SK-N-SH (cell line): ENCODE measurements at regions not wholly inside any gene's neighbourhood (a gene's known extent, or its start where the extent isn't known, plus 50 kb on each side); places are given as distances from the start of the nearest gene placed in this dataset.

Experiments used
- CTCF ChIA-PET: fragments of 300-600, 350-600 bp; formaldehyde crosslinking; extraction: SDS; loops from one replicate; lab custom pipeline; 2021; lab: Yijun Ruan, JAX
- POLR2A ChIA-PET: fragments of 350-600 bp; sonication (Branson Sonifier 250); formaldehyde crosslinking; extraction: SDS; loops from one replicate; lab custom pipeline; 2020; ENCODE audit warnings: antibody characterized with exemption, inconsistent platforms; lab: Yijun Ruan, JAX
- DNase-seq: peaks from one replicate; pipeline ENCODE4 v3.0.0; 2012
- H2AFZ ChIP-seq: fragments of 200-600 bp; sonication (generic); 2 replicates; pipeline ENCODE4 v1.8.1; 2016; ENCODE audit warnings: antibody characterized with exemption, mild to moderate bottlenecking, low read depth
- H3F3A ChIP-seq: fragments of 200-600 bp; sonication (generic); replicated peaks from 2 replicates; pipeline ENCODE3; 2016; ENCODE audit warnings: antibody characterized with exemption, mild to moderate bottlenecking; ENCODE audit not compliant: insufficient read depth
- H3K27ac ChIP-seq, 2 experiments: fragments of 200-500 bp in 1 of 2; fragments of 200-600 bp in 1 of 2; sonication (Bioruptor generic) in 1 of 2; sonication (generic), shearing (Covaris generic) in 1 of 2; 2 replicates each; pipeline versions ENCODE4 v1.5.1 to v1.6.1; 2014 to 2016; ENCODE audit warnings: low read depth in 2 of 2, inconsistent platforms in 1 of 2, low read length in 1 of 2, mild to moderate bottlenecking in 1 of 2, mixed read lengths in 1 of 2
- H3K27me3 ChIP-seq: fragments of 200-600 bp; sonication (generic), shearing (Covaris generic); 2 replicates; pipeline ENCODE4 v1.6.1; 2016; ENCODE audit warnings: mixed run types; ENCODE audit not compliant: insufficient read depth
- H3K36me3 ChIP-seq, 2 experiments: fragments of 200-500 bp in 1 of 2; fragments of 200-600 bp in 1 of 2; sonication (Bioruptor generic) in 1 of 2; sonication (generic) in 1 of 2; replicated peaks in 1 of 2; 2 replicates each; pipeline versions ENCODE3 to v1.5.1; 2014 to 2016; ENCODE audit warnings: low read length in 1 of 2, mild to moderate bottlenecking in 1 of 2; ENCODE audit not compliant: insufficient read depth in 2 of 2, control insufficient read depth in 1 of 2
- H3K4me1 ChIP-seq, 2 experiments: fragments of 200-500 bp in 1 of 2; fragments of 200-600 bp in 1 of 2; sonication (Bioruptor generic) in 1 of 2; sonication (generic), shearing (Covaris generic) in 1 of 2; 2 replicates each; pipeline versions ENCODE4 v1.5.1 to v1.6.1; 2014 to 2016; ENCODE audit warnings: low read depth in 1 of 2, low read length in 1 of 2, mixed run types in 1 of 2; ENCODE audit not compliant: insufficient read depth in 2 of 2, control insufficient read depth in 1 of 2
- H3K4me2 ChIP-seq: fragments of 200-600 bp; sonication (generic), shearing (Covaris generic); 2 replicates; pipeline ENCODE4 v1.6.1; 2017; ENCODE audit warnings: mixed run types
- H3K4me3 ChIP-seq, 2 experiments: fragments of 200-500 bp in 1 of 2; fragments of 200-600 bp in 1 of 2; sonication (Bioruptor generic) in 1 of 2; sonication (generic), shearing (Covaris generic) in 1 of 2; 2 replicates each; pipeline versions ENCODE4 v1.5.1 to v1.8.1; 2014 to 2016; ENCODE audit warnings: low read depth in 2 of 2, inconsistent platforms in 1 of 2, low read length in 1 of 2, mild to moderate bottlenecking in 1 of 2, mixed read lengths in 1 of 2, moderate library complexity in 1 of 2
- H3K79me2 ChIP-seq: fragments of 200-600 bp; sonication (generic); 2 replicates; pipeline ENCODE4 v1.8.1; 2017; ENCODE audit warnings: mild to moderate bottlenecking; ENCODE audit not compliant: insufficient read depth
- H3K9ac ChIP-seq: fragments of 200-600 bp; sonication (generic); 2 replicates; pipeline ENCODE4 v1.6.1; 2017; ENCODE audit warnings: mixed run types
- H3K9me2 ChIP-seq: fragments of 200-600 bp; sonication (generic); 2 replicates; pipeline ENCODE4 v1.6.1; 2017; ENCODE audit warnings: mixed run types
- H3K9me3 ChIP-seq: fragments of 200-600 bp; sonication (generic); 2 replicates; pipeline ENCODE4 v1.6.1; 2017; ENCODE audit warnings: mixed run types, mild to moderate bottlenecking, moderate library complexity
- H4K20me1 ChIP-seq: fragments of 200-600 bp; sonication (generic); 2 replicates; pipeline ENCODE4 v1.6.1; 2017; ENCODE audit warnings: mild to moderate bottlenecking, mixed run types; ENCODE audit not compliant: insufficient read depth
- ELF1 ChIP-seq: IDR thresholded peaks from 2 replicates; pipeline ENCODE4 v1.4.0; 2012
- EP300 ChIP-seq, 2 experiments: IDR thresholded peaks; 2 replicates each; pipeline versions ENCODE4 v1.4.0 to v1.6.1; 2012; ENCODE audit warnings: borderline replicate concordance in 1 of 2, low read depth in 1 of 2, low read length in 1 of 2
- EZH2phosphoT487 ChIP-seq: fragments of 200-600 bp; sonication (generic); IDR thresholded peaks from 2 replicates; pipeline ENCODE4 v1.6.1; 2017; ENCODE audit warnings: low read depth, mixed run types, mild to moderate bottlenecking, antibody characterized with exemption, moderate library complexity, borderline replicate concordance
- FOSL2 ChIP-seq: IDR thresholded peaks from 2 replicates; pipeline ENCODE4 v1.4.0; 2012; ENCODE audit warnings: low read depth, mild to moderate bottlenecking, moderate library complexity, borderline replicate concordance
- FOXJ3 ChIP-seq: sonication (generic); formaldehyde crosslinking; IDR thresholded peaks from 2 replicates; pipeline ENCODE4 v1.5.1; 2020; ENCODE audit warnings: mild to moderate bottlenecking, missing genetic modification reagents
- GATA2 ChIP-seq: sonication (generic); formaldehyde crosslinking; IDR thresholded peaks from 2 replicates; pipeline ENCODE4 v1.5.0; 2020; ENCODE audit warnings: mild to moderate bottlenecking, missing genetic modification reagents
- MAX ChIP-seq: IDR thresholded peaks from 2 replicates; pipeline ENCODE4 v1.4.0; 2012; ENCODE audit warnings: low read depth
- NFIC ChIP-seq: IDR thresholded peaks from 2 replicates; pipeline ENCODE4 v1.4.0; 2012; ENCODE audit warnings: borderline replicate concordance
- NRF1 ChIP-seq: IDR thresholded peaks from 2 replicates; pipeline ENCODE4 v1.6.1; 2012; ENCODE audit warnings: low read depth, mild to moderate bottlenecking, low read length
- PBX3 ChIP-seq: IDR thresholded peaks from 2 replicates; pipeline ENCODE4; 2012
- RCOR1 ChIP-seq: fragments of 150-350 bp; IDR thresholded peaks from 2 replicates; pipeline ENCODE4 v1.6.1; 2017; ENCODE audit warnings: antibody characterized with exemption, low read length
- RFX5 ChIP-seq: IDR thresholded peaks from 2 replicates; pipeline ENCODE4 v1.6.1; 2012; ENCODE audit warnings: mild to moderate bottlenecking, improper control_type of control experiment, low read length
- TAF1 ChIP-seq: IDR thresholded peaks from 2 replicates; pipeline ENCODE4 v1.6.1; 2012; ENCODE audit warnings: low read depth, mild to moderate bottlenecking, low read length, moderate library complexity, borderline replicate concordance
- TEAD4 ChIP-seq: IDR thresholded peaks from 2 replicates; pipeline ENCODE4 v1.4.0; 2012; ENCODE audit warnings: mild to moderate bottlenecking, borderline replicate concordance; ENCODE audit not compliant: insufficient read depth
- USF1 ChIP-seq: IDR thresholded peaks from 2 replicates; pipeline ENCODE4 v1.4.0; 2012; ENCODE audit warnings: low read depth, borderline replicate concordance
- USF2 ChIP-seq: fragments of 150-350 bp; IDR thresholded peaks from 2 replicates; pipeline ENCODE4 v1.6.1; 2017; ENCODE audit warnings: antibody characterized with exemption, low read length, low read depth, borderline replicate concordance
- YY1 ChIP-seq: IDR thresholded peaks from 2 replicates; pipeline ENCODE4 v1.4.0; 2012; ENCODE audit warnings: low read depth, mild to moderate bottlenecking
- ZBTB33 ChIP-seq: IDR thresholded peaks from 2 replicates; pipeline ENCODE4 v1.4.0; 2012; ENCODE audit warnings: low read depth, borderline replicate concordance
- WGBS: methylation state at CpG from one replicate; pipeline ENCODE4 v1.1.6; 2017; ENCODE audit warnings: low lambda C conversion rate; 5-methylcytosine and 5-hydroxymethylcytosine counted together

- no peak for DNase-seq
Measured at GRCh38 chr3:135368781-135369180, 573.7 kb downstream of the EPHB1 start.

GRCh38 chr3:135374571-135374970 lies 579.5 kb downstream of the EPHB1 start:
- DNase-seq, result no peak
- no peaks in the 10 kb centered on the region for H3F3A ChIP-seq
- CTCF ChIA-PET, result no interaction called here
- no peak overlapping the region for H3K27ac ChIP-seq
- H3K36me3 ChIP-seq, result no peaks in the 10 kb centered on the region
- H4K20me1 ChIP-seq, result no peaks in the 10 kb centered on the region
- H3K9me2 ChIP-seq, result no peaks in the 10 kb centered on the region
- no peak overlapping the region for H3K9ac ChIP-seq
- no peak overlapping the region for H2AFZ ChIP-seq
- WGBS, result 14% methylated on average over 3 of the region's 3 CpGs
- no peak overlapping the region for H3K4me3 ChIP-seq
- H3K4me2 ChIP-seq, result no peak overlapping the region
- H3K9me3 ChIP-seq, result no peaks in the 10 kb centered on the region
- no peaks in the 10 kb centered on the region for H3K4me1 ChIP-seq
- H3K79me2 ChIP-seq, result no peaks in the 10 kb centered on the region
- POLR2A ChIA-PET, result no interaction called here
- no peak for TF ChIP-seq RFX5
- no peak for TF ChIP-seq GATA2
- no peaks in the 10 kb centered on the region for H3K27me3 ChIP-seq

More at GRCh38 chr3:135368781-135369180, 573.7 kb downstream of the EPHB1 start:
- no peaks in the 10 kb centered on the region for H4K20me1 ChIP-seq
- H3K9ac ChIP-seq, result no peak overlapping the region
- H3K4me2 ChIP-seq, result no peak overlapping the region
- H3F3A ChIP-seq, result no peaks in the 10 kb centered on the region
- no peaks in the 10 kb centered on the region for H3K36me3 ChIP-seq
- H3K27me3 ChIP-seq, result no peaks in the 10 kb centered on the region
- no peaks in the 10 kb centered on the region for H3K9me3 ChIP-seq
- ChIA-PET CTCF (no interaction called here), POLR2A (no interaction called here)
- H2AFZ ChIP-seq, result no peak overlapping the region
- H3K9me2 ChIP-seq, result no peaks in the 10 kb centered on the region
- H3K4me1 ChIP-seq, result no peaks in the 10 kb centered on the region
- no peaks in the 10 kb centered on the region for H3K79me2 ChIP-seq
- no peak overlapping the region for H3K27ac ChIP-seq
- TF ChIP-seq ELF1, result no peak
- no peak for TF ChIP-seq MAX
- no peak for TF ChIP-seq NFIC
- no peak for TF ChIP-seq FOXJ3 (CRISPR knock-in tag)
- TF ChIP-seq YY1, result no peak
- no peak for TF ChIP-seq TEAD4
- TF ChIP-seq EZH2phosphoT487, result no peak
- TF ChIP-seq TAF1, result no peak
- H3K4me3 ChIP-seq, result no peak overlapping the region
- 2% methylated on average over 3 of the region's 3 CpGs for WGBS

- no peaks in the 10 kb centered on the region for H3F3A ChIP-seq
- H3K9me2 ChIP-seq, result no peaks in the 10 kb centered on the region
- H4K20me1 ChIP-seq, result no peaks in the 10 kb centered on the region
- H3K27me3 ChIP-seq, result no peaks in the 10 kb centered on the region
- POLR2A ChIA-PET, result no interaction called here
- H3K4me1 ChIP-seq, result no peaks in the 10 kb centered on the region
- no peak overlapping the region for H3K27ac ChIP-seq
- DNase-seq, result no peak
- no peaks in the 10 kb centered on the region for H3K36me3 ChIP-seq
- H2AFZ ChIP-seq, result no peak overlapping the region
- no peak overlapping the region for H3K4me2 ChIP-seq
- H3K9me3 ChIP-seq, result no peaks in the 10 kb centered on the region
- CTCF ChIA-PET, result no interaction called here
- no peak overlapping the region for H3K4me3 ChIP-seq
- no peak overlapping the region for H3K9ac ChIP-seq
- H3K79me2 ChIP-seq, result no peaks in the 10 kb centered on the region
- 25% methylated on average over 3 of the region's 3 CpGs for WGBS
- TF ChIP-seq EP300 (IDR thresholded peaks at IDR 0.05; ENCODE audit: borderline replicate concordance in 1 of 2, low read depth in 1 of 2, low read length in 1 of 2), result no peak
- no peak for TF ChIP-seq USF1
- TF ChIP-seq MAX, result no peak
- no peak for TF ChIP-seq ZBTB33
- no peak for TF ChIP-seq RCOR1
- no peak for TF ChIP-seq RFX5
- TF ChIP-seq NRF1, result no peak
- TF ChIP-seq PBX3, result no peak
- TF ChIP-seq USF2, result no peak
- no peak for TF ChIP-seq TAF1
- TF ChIP-seq FOSL2, result no peak
- no peak for TF ChIP-seq YY1
Measured at GRCh38 chr3:135382188-135382587, 583.3 kb upstream of the PPP2R3A start.
